HL-60 (cell line): ENCODE measurements at regions not wholly inside any gene's neighbourhood (a gene's known extent, or its start where the extent isn't known, plus 50 kb on each side); places are given as distances from the start of the nearest gene placed in this dataset.

Experiments
- GABPA ChIP-seq: IDR thresholded peaks from 2 replicates; pipeline ENCODE4 v1.6.1; 2012; ENCODE audit warnings: low read depth
- POLR2AphosphoS5 ChIP-seq: IDR thresholded peaks from 2 replicates; pipeline ENCODE4 v1.6.1; 2012; ENCODE audit warnings: low read depth
- REST ChIP-seq: IDR thresholded peaks from 2 replicates; pipeline ENCODE4 v1.6.1; 2012; ENCODE audit warnings: low read depth; ENCODE audit not compliant: insufficient replicate concordance
- TF ChIP-seq, protein P1 (sequence below): IDR thresholded peaks from one replicate; pipeline ENCODE4 v1.5.1; 2011; ENCODE audit warnings: low read length, control low read depth, inconsistent platforms; ENCODE audit not compliant: insufficient read depth

GRCh38 chr20:24043294-24043693 is 54.7 kb upstream of the GGTLC1 start:
- TF ChIP-seq REST (no peak), POLR2AphosphoS5 (no peak), GABPA (no peak)
- TF ChIP-seq, protein P1, sequence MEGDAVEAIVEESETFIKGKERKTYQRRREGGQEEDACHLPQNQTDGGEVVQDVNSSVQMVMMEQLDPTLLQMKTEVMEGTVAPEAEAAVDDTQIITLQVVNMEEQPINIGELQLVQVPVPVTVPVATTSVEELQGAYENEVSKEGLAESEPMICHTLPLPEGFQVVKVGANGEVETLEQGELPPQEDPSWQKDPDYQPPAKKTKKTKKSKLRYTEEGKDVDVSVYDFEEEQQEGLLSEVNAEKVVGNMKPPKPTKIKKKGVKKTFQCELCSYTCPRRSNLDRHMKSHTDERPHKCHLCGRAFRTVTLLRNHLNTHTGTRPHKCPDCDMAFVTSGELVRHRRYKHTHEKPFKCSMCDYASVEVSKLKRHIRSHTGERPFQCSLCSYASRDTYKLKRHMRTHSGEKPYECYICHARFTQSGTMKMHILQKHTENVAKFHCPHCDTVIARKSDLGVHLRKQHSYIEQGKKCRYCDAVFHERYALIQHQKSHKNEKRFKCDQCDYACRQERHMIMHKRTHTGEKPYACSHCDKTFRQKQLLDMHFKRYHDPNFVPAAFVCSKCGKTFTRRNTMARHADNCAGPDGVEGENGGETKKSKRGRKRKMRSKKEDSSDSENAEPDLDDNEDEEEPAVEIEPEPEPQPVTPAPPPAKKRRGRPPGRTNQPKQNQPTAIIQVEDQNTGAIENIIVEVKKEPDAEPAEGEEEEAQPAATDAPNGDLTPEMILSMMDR, result no peak
